Body of pancreas (tissue), 4 donors: ENCODE measurements at regions not wholly inside any gene's neighbourhood (a gene's known extent, or its start where the extent isn't known, plus 50 kb on each side); places are given as distances from the start of the nearest gene placed in this dataset.

Experiments used
- CTCF ChIP-seq, 7 experiments: fragments of 450-650 bp in 4 of 7; fragments of 200-600 bp in 3 of 7; sonication (generic) in 3 of 7; IDR thresholded peaks; one replicate each; pipeline ENCODE4 v1.5.1; 2016 to 2019; ENCODE audit warnings: antibody characterized with exemption in 7 of 7
- POLR2A ChIP-seq, 3 donors: fragments of 450-650 bp; IDR thresholded peaks; one replicate each; pipeline ENCODE4 v1.6.1; 2016; ENCODE audit warnings: antibody characterized with exemption in 3 of 3, mild to moderate bottlenecking in 2 of 3

GRCh38 chr5:71788794-71789193, 69.7 kb downstream of the CARTPT start:
- no peak for TF ChIP-seq CTCF (IDR thresholded peaks at IDR 0.05)
- TF ChIP-seq POLR2A (IDR thresholded peaks at IDR 0.05) = no peak
